ENCODE measurements at regions not wholly inside any gene's neighbourhood (a gene's known extent, or its start where the extent isn't known, plus 50 kb on each side); places are given as distances from the start of the nearest gene placed in this dataset.

DNA sequence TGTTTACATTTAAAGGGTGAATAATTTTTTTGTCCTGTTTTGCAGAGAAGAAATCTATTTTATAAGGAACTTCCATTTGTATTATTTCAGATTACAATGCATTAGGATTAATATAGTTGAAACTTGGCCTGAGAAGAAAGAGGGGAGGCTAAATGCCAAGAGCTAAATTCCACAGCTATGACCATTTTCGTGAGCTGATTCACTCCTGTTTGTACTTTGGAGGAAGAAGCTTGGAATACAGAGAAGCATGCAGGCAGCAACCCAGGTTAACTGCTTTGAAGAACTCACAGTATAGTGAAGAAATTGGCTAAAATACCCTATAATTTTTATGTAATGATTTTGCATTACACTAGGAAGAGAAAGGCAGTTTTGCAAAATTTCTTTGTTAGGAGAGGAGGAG lies 309.4 kb upstream of the KLF12 start:
- Histone ChIP-seq H3K27me3 (ENCODE audit: control insufficient read depth in 1 of 2, insufficient read depth in 2 of 2, low read length in 2 of 2) (no peaks in the 10 kb centered on the region), H3K4me1 (ENCODE audit: insufficient read depth, low read length) (no peaks in the 10 kb centered on the region), H3K27ac (ENCODE audit: low read depth in 1 of 2, low read length in 2 of 2) (no peak overlapping the region), H3K36me3 (ENCODE audit: insufficient read depth, low read length) (no peaks in the 10 kb centered on the region), H3K9me3 (ENCODE audit: control insufficient read depth in 1 of 2, insufficient read depth in 1 of 2, low read length in 2 of 2) (no peaks in the 10 kb centered on the region), H3K4me3 (ENCODE audit: low read length) (no peak overlapping the region)
- no peaks in the 10 kb centered on the region for H3K4me1 Mint-ChIP-seq (ENCODE audit: low read depth)
- H3K27ac Mint-ChIP-seq: no peak overlapping the region
- no peak overlapping the region for H3K4me3 Mint-ChIP-seq
- H3K9me3 Mint-ChIP-seq: peaks cover 2% of the 10 kb centered on the region
- DNase-seq (no peak), ATAC-seq (ENCODE audit: poor library complexity) (no peak)
- POLR2A ChIA-PET: no interaction called here
- intact Hi-C loops (cut with DNase I, micrococcal nuclease): no loop called here
- no peaks in the 10 kb centered on the region for H3K36me3 Mint-ChIP-seq (ENCODE audit: low read depth)
- no peaks in the 10 kb centered on the region for H3K27me3 Mint-ChIP-seq
- CTCF ChIA-PET: no interaction called here
- TF ChIP-seq CTCF (IDR thresholded peaks at IDR 0.05): no peak

- ATAC-seq (ENCODE audit: poor library complexity) (no peak), DNase-seq (no peak)
- Histone ChIP-seq H3K4me1 (ENCODE audit: insufficient read depth, low read length) (no peaks in the 10 kb centered on the region), H3K27me3 (ENCODE audit: control insufficient read depth in 1 of 2, insufficient read depth in 2 of 2, low read length in 2 of 2) (no peaks in the 10 kb centered on the region), H3K27ac (ENCODE audit: low read depth in 1 of 2, low read length in 2 of 2) (no peak overlapping the region), H3K36me3 (ENCODE audit: insufficient read depth, low read length) (no peaks in the 10 kb centered on the region), H3K4me3 (ENCODE audit: low read length) (no peak overlapping the region), H3K9me3 (ENCODE audit: control insufficient read depth in 1 of 2, insufficient read depth in 1 of 2, low read length in 2 of 2) (no peaks in the 10 kb centered on the region)
- no peaks in the 10 kb centered on the region for H3K36me3 Mint-ChIP-seq (ENCODE audit: low read depth)
- H3K27me3 Mint-ChIP-seq: no peaks in the 10 kb centered on the region
- H3K4me3 Mint-ChIP-seq: no peak overlapping the region
- H3K9me3 Mint-ChIP-seq: peaks cover 2% of the 10 kb centered on the region
- TF ChIP-seq CTCF (IDR thresholded peaks at IDR 0.05): no peak
- no peak overlapping the region for H3K27ac Mint-ChIP-seq
- ChIA-PET CTCF (no interaction called here), POLR2A (no interaction called here)
- no peaks in the 10 kb centered on the region for H3K4me1 Mint-ChIP-seq (ENCODE audit: low read depth)
- intact Hi-C loops (cut with DNase I, micrococcal nuclease): no loop called here
Observed at GRCh38 chr13:74442751-74443150, 308.5 kb upstream of the KLF12 start.

DNA sequence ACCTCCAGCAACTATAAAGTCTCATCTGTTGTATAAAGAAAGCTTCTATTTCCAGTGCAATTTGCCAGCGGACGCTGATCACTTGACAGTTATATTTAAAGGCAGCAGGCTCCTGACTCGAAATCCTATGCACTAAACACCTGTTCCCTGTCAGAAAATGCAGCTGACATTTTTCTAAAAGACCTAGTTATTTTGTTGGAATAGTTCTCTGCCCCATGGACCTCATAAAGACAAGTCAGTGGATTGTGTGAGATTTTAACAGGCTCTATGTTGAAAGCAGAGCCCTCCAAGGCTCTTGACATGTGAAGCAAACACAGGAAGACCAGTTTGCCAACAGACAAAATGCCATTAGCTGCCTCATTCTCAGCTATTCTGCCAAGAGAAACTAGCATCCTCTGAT lies 304.7 kb upstream of the KLF12 start:
- no peaks in the 10 kb centered on the region for H3K27me3 ChIP-seq (ENCODE audit: control insufficient read depth in 1 of 2, insufficient read depth in 2 of 2, low read length in 2 of 2)
- no peaks in the 10 kb centered on the region for H3K4me1 ChIP-seq (ENCODE audit: insufficient read depth, low read length)
- no peak overlapping the region for H3K27ac ChIP-seq (ENCODE audit: low read depth in 1 of 2, low read length in 2 of 2)
- no peak overlapping the region for H3K4me3 ChIP-seq (ENCODE audit: low read length)
- ChIA-PET POLR2A (no interaction called here), CTCF (no interaction called here)
- no peaks in the 10 kb centered on the region for H3K36me3 Mint-ChIP-seq (ENCODE audit: low read depth)
- H3K4me1 Mint-ChIP-seq (ENCODE audit: low read depth): no peaks in the 10 kb centered on the region
- no peak overlapping the region for H3K27ac Mint-ChIP-seq
- peaks cover 2% of the 10 kb centered on the region for H3K9me3 Mint-ChIP-seq
- no peak overlapping the region for H3K4me3 Mint-ChIP-seq
- H3K36me3 ChIP-seq (ENCODE audit: insufficient read depth, low read length): no peaks in the 10 kb centered on the region
- DNase-seq (no peak), ATAC-seq (ENCODE audit: poor library complexity) (no peak)
- no peaks in the 10 kb centered on the region for H3K9me3 ChIP-seq (ENCODE audit: control insufficient read depth in 1 of 2, insufficient read depth in 1 of 2, low read length in 2 of 2)
- no peak for TF ChIP-seq CTCF (IDR thresholded peaks at IDR 0.05)
- no peaks in the 10 kb centered on the region for H3K27me3 Mint-ChIP-seq
- intact Hi-C loops (cut with DNase I, micrococcal nuclease): no loop called here
